ENCODE measurements at regions not wholly inside any gene's neighbourhood (a gene's known extent, or its start where the extent isn't known, plus 50 kb on each side); places are given as distances from the start of the nearest gene placed in this dataset.

DNA sequence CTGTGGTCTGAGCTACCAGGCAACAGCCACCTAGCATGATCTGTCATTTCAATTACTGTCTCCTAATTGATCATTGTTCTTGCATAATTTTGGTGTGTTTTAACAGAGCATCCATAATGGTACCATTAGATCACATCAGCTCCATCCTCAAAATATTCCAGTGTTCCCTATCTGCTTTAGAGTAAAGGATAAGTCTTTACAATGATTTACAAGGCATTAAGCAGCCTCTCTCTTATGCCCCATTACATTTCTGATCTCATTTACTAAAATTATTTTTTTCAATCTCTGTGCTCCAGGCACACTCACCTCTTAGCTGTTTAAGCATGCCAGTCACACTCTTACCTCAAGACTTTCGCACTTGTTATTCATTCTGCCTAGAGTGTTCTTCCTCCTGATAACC, 389.9 kb upstream of the PTPRD start:
- CTCF ChIA-PET = no interaction called here

DNA sequence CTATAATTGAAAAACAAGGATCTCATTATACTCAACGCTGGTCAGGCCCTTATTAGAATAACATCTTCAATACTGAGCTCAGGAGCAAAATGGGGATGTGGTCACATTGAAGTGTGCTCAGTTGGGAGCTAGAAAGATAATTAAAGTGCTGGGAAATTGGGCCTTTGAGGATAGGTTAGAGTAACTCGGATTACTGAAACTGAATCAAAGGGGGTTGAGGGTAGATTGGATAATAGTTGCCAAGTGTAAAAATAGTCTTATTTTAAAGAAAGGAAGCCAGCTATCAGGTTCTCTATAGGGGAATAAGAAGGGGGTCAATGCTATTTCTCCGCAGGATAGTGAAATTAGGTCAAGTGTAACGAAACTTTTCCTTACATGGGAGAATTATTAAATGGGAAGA, 391.0 kb upstream of the PTPRD start:
- no peaks in the 10 kb centered on the region for H3K4me1 ChIP-seq
- CTCF ChIA-PET = no interaction called here
- H3K4me3 ChIP-seq = no peak overlapping the region
- H3K9me3 ChIP-seq = no peaks in the 10 kb centered on the region
- 1% methylated on average over 4 of the region's 4 CpGs for WGBS (ENCODE audit: missing lambda C conversion rate)
- no peak for ATAC-seq
- no peak overlapping the region for H3K4me2 ChIP-seq
- POLR2A ChIA-PET = no interaction called here
- TF ChIP-seq RAD21 (conservative IDR thresholded peaks at IDR 0.05 in 1 of 2, IDR thresholded peaks at IDR 0.05 in 1 of 2) (no peak), ESRRA (IDR thresholded peaks at IDR 0.05; ENCODE audit: borderline replicate concordance, low read length) (no peak)
- TF ChIP-seq, protein P1, sequence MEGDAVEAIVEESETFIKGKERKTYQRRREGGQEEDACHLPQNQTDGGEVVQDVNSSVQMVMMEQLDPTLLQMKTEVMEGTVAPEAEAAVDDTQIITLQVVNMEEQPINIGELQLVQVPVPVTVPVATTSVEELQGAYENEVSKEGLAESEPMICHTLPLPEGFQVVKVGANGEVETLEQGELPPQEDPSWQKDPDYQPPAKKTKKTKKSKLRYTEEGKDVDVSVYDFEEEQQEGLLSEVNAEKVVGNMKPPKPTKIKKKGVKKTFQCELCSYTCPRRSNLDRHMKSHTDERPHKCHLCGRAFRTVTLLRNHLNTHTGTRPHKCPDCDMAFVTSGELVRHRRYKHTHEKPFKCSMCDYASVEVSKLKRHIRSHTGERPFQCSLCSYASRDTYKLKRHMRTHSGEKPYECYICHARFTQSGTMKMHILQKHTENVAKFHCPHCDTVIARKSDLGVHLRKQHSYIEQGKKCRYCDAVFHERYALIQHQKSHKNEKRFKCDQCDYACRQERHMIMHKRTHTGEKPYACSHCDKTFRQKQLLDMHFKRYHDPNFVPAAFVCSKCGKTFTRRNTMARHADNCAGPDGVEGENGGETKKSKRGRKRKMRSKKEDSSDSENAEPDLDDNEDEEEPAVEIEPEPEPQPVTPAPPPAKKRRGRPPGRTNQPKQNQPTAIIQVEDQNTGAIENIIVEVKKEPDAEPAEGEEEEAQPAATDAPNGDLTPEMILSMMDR (IDR thresholded peaks at IDR 0.05) = no peak
- H3K27ac ChIP-seq = no peak overlapping the region
- no peak for FAIRE-seq
- DNase-seq (ENCODE audit: low read depth in 1 of 2, low spot score in 1 of 2) = no peak

More for the DNA sequence above, 389.9 kb upstream of the PTPRD start:
- FAIRE-seq (no peak), ATAC-seq (no peak), DNase-seq (ENCODE audit: low read depth in 1 of 2, low spot score in 1 of 2) (no peak)
- no peak for TF ChIP-seq HOXB13 (CRISPR knock-in tag; IDR thresholded peaks at IDR 0.05; ENCODE audit: low read depth)
- TF ChIP-seq ESRRA (IDR thresholded peaks at IDR 0.05; ENCODE audit: borderline replicate concordance, low read length) = no peak
- TF ChIP-seq PHF8 (IDR thresholded peaks at IDR 0.05; ENCODE audit: borderline replicate concordance, low read depth) = no peak
- no peak for TF ChIP-seq ZC3H11A (IDR thresholded peaks at IDR 0.05)
- no peak for TF ChIP-seq CHD4 (IDR thresholded peaks at IDR 0.05; ENCODE audit: borderline replicate concordance)
- TF ChIP-seq, protein P2, sequence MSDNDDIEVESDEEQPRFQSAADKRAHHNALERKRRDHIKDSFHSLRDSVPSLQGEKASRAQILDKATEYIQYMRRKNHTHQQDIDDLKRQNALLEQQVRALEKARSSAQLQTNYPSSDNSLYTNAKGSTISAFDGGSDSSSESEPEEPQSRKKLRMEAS (IDR thresholded peaks at IDR 0.05) = no peak
- TF ChIP-seq EP300 (IDR thresholded peaks at IDR 0.05) = no peak
- no peaks in the 10 kb centered on the region for H3K4me1 ChIP-seq
- no peak overlapping the region for H3K27ac ChIP-seq
- no peak overlapping the region for H3K4me2 ChIP-seq
- POLR2A ChIA-PET = no interaction called here
- H3K4me3 ChIP-seq = no peak overlapping the region
- WGBS (ENCODE audit: missing lambda C conversion rate) = 7% methylated on average over 1 of the region's 1 CpG
- no peaks in the 10 kb centered on the region for H3K9me3 ChIP-seq

DNA sequence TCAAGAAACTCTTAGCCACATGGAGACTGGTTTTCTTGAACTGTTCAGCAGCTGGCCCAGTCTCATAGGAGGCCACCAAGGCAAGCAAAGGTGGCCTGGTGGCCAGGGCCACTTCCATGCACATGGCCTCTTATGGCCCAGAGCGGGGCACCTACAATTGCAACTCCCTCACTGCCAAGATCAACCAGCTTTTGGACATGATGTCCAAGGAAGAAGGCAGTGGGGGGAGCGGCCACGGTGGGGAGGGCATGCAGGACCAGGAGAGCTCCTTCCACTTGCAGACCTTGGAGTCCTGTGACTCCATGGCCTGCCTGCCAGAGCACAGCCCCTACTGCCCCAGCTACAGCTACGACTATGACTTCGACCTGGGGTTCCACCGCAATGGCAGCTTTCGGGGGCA, 398.9 kb upstream of the PTPRD start:
- CTCF ChIA-PET = no interaction called here
- Histone ChIP-seq H3K4me1 (no peaks in the 10 kb centered on the region), H3K9me3 (no peaks in the 10 kb centered on the region), H3K27ac (no peak overlapping the region), H3K4me2 (no peak overlapping the region), H3K4me3 (no peak overlapping the region)
- TF ChIP-seq EHF (CRISPR knock-in tag; IDR thresholded peaks at IDR 0.05) (no peak), CHD4 (IDR thresholded peaks at IDR 0.05; ENCODE audit: borderline replicate concordance) (no peak), FOSB (CRISPR knock-in tag; IDR thresholded peaks at IDR 0.05) (no peak), POLR2AphosphoS2 (conservative IDR thresholded peaks at IDR 0.05; ENCODE audit: low read length) (no peak), ZC3H11A (IDR thresholded peaks at IDR 0.05) (no peak), HDAC2 (IDR thresholded peaks at IDR 0.05) (no peak), ZSCAN20 (CRISPR knock-in tag; IDR thresholded peaks at IDR 0.05) (no peak), MYC (IDR thresholded peaks at IDR 0.05; ENCODE audit: borderline replicate concordance, low read length) (no peak), EP300 (IDR thresholded peaks at IDR 0.05) (no peak), KDM5A (IDR thresholded peaks at IDR 0.05) (no peak), MAZ (IDR thresholded peaks at IDR 0.05; ENCODE audit: borderline replicate concordance, low read depth, low read length) (no peak), TP53 (CRISPR knock-in tag; IDR thresholded peaks at IDR 0.05) (no peak), HOXA7 (CRISPR knock-in tag; IDR thresholded peaks at IDR 0.05) (no peak), SREBF2 (IDR thresholded peaks at IDR 0.05) (no peak), HOXB5 (CRISPR knock-in tag; IDR thresholded peaks at IDR 0.05) (no peak), RCOR1 (IDR thresholded peaks at IDR 0.05; ENCODE audit: low read depth, low read length) (no peak), TFCP2L1 (CRISPR knock-in tag; IDR thresholded peaks at IDR 0.05) (no peak)
- TF ChIP-seq, protein P2 (IDR thresholded peaks at IDR 0.05) = no peak
- TF ChIP-seq, protein P3, sequence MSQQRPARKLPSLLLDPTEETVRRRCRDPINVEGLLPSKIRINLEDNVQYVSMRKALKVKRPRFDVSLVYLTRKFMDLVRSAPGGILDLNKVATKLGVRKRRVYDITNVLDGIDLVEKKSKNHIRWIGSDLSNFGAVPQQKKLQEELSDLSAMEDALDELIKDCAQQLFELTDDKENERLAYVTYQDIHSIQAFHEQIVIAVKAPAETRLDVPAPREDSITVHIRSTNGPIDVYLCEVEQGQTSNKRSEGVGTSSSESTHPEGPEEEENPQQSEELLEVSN (IDR thresholded peaks at IDR 0.05; ENCODE audit: borderline replicate concordance, low read depth) = no peak
- TF ChIP-seq, protein P4, sequence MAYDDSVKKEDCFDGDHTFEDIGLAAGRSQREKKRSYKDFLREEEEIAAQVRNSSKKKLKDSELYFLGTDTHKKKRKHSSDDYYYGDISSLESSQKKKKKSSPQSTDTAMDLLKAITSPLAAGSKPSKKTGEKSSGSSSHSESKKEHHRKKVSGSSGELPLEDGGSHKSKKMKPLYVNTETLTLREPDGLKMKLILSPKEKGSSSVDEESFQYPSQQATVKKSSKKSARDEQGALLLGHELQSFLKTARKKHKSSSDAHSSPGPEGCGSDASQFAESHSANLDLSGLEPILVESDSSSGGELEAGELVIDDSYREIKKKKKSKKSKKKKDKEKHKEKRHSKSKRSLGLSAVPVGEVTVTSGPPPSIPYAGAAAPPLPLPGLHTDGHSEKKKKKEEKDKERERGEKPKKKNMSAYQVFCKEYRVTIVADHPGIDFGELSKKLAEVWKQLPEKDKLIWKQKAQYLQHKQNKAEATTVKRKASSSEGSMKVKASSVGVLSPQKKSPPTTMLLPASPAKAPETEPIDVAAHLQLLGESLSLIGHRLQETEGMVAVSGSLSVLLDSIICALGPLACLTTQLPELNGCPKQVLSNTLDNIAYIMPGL (CRISPR knock-in tag; IDR thresholded peaks at IDR 0.05; ENCODE audit: borderline replicate concordance) = no peak
- POLR2A ChIA-PET = no interaction called here
- no peak for FAIRE-seq
- ATAC-seq = no peak
- 10% methylated on average over 5 of the region's 7 CpGs for whole genome bisulfite sequencing (ENCODE audit: missing lambda C conversion rate)
- DNase-seq (ENCODE audit: low read depth in 1 of 2, low spot score in 1 of 2) = no peak

Data from A549 (cell line).